Heart left ventricle (tissue), 13 donors: ENCODE measurements at regions not wholly inside any gene's neighbourhood (a gene's known extent, or its start where the extent isn't known, plus 50 kb on each side); places are given as distances from the start of the nearest gene placed in this dataset.

Experiments
- POLR2A ChIP-seq, 2 donors: fragments of 450-650 bp; IDR thresholded peaks; one replicate each; pipeline ENCODE4 v1.6.1; 2017; ENCODE audit warnings: antibody characterized with exemption in 2 of 2, mild to moderate bottlenecking in 2 of 2, moderate library complexity in 2 of 2
- TF ChIP-seq, protein P1 (sequence below), 12 donors: fragments of 200-600 bp; sonication (generic) in 4 of 12; IDR thresholded peaks; one replicate each; pipeline versions ENCODE4 v1.5.0 to v1.8.0; 2018 to 2022; ENCODE audit warnings: antibody characterized with exemption in 12 of 12, mild to moderate bottlenecking in 5 of 12
- donor health status: ischemic (EF 13 %, LVEDD 7.1; RV severe dilation, severe dysfunction).
- donor health status: DM: no; HTN: yes; CAD: no.
- donor health status: DM: no; HTN: no; CAD: no.
- donor health status: ischemic (EF 25% LVEDD 6.9; RV normal size, moderate dysfunction).
- donor health status: ischemic (EF 25% LVEDD 5.7; RV mildly dilated, moderate dysfunction).
- donor health status: ischemic (EF 35%, LVEDD 5.7; RV mildly dilated, moderate dysfunction).
- donor health status: nonischemic (EF 11% LVEDD 7.7; RV severe dilation, severe dysfunction).
- donor health status: DM: yes; HTN: yes; CAD: no.
- donor health status: PGD.
- donor health status: ischemic (EF 29% LVEDD 5.4; RV normal size, mild dysfunction).
- donor health status: nonischemic (EF 23%, LVEDD 6.1; RV moderate dilation, normal function).

DNA sequence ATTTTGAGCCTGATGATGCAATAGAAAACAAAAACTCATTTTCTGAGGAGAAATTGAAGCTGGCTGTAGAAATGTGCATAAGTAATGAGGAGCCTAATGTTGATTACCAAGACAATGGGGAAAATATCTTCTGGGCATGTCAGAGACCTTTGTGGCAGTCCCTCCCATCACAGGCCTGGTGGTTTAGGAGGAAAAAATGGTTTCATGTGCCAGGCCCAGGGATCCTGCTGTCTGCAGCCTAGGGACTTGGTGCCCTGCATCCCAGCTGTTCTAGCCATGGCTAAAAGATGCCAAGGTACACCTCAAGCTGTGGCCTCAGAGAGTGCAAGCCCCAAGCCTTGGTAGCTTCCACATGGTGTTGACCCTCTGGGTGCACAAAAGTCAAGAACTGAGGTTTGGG is 128.7 kb upstream of the ARHGEF9 start:
- TF ChIP-seq, protein P1, sequence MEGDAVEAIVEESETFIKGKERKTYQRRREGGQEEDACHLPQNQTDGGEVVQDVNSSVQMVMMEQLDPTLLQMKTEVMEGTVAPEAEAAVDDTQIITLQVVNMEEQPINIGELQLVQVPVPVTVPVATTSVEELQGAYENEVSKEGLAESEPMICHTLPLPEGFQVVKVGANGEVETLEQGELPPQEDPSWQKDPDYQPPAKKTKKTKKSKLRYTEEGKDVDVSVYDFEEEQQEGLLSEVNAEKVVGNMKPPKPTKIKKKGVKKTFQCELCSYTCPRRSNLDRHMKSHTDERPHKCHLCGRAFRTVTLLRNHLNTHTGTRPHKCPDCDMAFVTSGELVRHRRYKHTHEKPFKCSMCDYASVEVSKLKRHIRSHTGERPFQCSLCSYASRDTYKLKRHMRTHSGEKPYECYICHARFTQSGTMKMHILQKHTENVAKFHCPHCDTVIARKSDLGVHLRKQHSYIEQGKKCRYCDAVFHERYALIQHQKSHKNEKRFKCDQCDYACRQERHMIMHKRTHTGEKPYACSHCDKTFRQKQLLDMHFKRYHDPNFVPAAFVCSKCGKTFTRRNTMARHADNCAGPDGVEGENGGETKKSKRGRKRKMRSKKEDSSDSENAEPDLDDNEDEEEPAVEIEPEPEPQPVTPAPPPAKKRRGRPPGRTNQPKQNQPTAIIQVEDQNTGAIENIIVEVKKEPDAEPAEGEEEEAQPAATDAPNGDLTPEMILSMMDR (IDR thresholded peaks at IDR 0.05) = no peak
- no peak for TF ChIP-seq POLR2A (IDR thresholded peaks at IDR 0.05)
